Hematopoietic multipotent progenitor cell treated with erythropoietin and hydrocortisone succinate and interleukin-3 and kit ligand, for 4 days (in vitro differentiated cells): ENCODE measurements at regions not wholly inside any gene's neighbourhood (a gene's known extent, or its start where the extent isn't known, plus 50 kb on each side); places are given as distances from the start of the nearest gene placed in this dataset.
"Not testable (repeated sequence)": the region's sequence is repeated elsewhere in the genome, so short reads cannot be mapped to it uniquely, and the experiment has no call there.

Experiments used
- DNase-seq: peaks from one replicate; pipeline ENCODE4 v3.0.0-alpha.2; 2015

DNA sequence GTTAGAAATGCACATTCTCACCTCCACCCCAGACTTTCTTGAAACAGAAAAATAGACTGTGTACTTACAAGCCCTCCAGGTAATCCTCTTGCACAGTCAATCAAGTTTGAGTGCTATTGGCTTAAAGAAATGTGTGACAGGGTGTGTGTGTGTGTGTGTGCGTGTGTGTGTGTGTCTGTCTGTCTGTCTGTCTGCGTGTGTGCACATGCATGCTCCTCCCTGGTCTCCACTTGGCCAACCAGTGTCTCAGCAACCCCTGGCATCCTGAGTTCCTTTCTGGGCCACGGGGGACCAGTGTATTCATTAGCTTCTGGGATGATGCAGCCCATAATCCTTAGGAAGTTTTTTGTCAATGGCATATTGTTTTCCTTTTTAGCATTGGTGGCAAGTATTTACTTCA is 128.8 kb upstream of the IL12A start:
- no peak for DNase-seq

DNA sequence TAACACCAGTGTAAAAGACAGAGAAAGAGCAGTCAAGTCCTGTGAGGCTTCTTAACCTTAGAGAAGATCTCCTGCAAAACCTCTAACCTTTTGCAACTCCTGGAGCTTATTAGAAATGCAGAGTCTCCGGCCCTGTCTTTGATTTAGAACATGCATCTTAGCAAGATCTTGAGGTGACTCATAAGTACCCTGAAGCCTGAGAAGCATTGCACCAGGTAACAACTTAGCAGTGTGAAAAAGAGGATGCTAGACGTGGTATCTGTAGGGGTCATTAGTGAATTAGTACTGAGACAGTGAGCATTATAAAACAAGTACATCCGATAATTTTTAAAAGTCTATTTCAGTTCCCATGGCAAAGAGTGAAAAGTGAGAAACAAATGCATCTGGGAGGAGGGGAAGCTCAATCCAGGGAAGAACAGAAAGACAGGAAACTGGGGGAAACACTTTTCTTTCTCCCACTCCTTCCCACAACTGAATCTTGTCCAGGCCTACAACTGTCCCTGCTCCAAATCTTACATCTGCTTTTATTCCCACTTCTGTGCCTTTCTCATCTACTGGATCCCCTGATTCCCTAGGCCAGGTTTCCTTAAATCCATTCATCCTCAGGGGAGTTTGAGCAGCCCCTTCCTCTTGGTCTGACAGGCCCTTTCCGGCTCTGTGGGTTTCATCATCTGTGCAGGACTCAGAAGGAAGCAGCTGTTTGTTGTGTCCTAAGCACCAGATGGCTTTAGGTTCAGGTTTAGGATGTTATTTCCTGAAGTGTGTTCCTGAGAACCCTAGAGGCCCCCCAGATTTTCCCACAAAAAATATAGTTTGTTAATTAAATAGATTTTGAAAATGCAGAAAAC is 128.1 kb upstream of the IL12A start:
- peak; percentile 58 for DNase-seq

DNA sequence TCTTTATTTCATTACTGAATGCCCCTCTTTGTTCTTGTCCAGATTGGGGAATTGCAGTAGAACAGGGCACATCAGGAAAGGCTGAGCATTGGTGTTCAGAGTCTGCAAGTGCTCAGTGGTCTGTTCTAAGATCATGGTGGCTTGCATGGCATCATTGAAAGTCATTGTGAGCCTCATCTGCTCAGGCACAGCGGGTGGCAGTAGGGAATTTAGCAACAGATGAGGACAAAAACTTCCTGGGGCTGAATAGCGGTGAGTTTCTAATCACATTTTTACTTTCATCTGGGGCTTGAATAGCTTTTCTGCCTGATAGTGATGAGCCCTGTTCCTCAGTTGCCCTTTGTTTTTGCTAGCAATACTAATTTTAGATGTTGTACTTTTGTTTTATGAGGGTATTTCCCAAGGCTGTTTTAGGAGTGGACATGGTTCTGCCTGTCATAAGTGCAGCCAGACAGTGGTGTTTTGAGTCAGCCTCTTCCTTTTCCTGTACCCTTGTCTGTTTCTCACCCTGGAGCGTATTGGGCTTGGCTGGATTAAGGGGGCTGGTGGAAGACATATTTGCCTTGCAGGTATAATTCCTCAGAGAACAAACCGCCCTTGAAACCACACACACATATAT is 127.2 kb upstream of the IL12A start:
- DNase-seq, result no peak

DNA sequence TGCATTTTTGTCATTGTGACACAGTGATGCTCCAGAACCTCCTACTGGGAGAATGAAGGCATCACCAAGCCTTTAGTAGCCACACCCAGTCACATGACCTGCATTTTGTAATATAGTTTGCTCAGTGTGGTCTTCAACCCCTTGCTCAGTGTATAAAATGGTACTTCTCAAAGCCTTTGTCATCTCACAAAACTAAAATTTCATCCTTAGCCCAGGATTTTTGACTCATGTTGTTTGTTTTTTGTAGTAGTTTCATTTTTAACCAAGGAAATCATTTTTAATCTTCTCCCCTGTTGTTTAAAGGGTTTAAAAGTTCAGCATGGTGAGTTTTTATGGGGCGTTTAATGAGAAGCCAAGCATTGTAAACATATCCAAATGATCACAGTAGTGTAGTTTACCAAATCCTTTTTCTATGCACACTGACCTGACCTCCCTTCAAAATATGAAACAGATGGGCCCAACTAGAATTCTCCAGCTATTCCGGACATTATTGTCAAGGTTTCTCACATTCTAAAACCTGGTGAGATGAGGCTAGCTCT is 123.5 kb upstream of the IL12A start:
- no peak for DNase-seq

DNA sequence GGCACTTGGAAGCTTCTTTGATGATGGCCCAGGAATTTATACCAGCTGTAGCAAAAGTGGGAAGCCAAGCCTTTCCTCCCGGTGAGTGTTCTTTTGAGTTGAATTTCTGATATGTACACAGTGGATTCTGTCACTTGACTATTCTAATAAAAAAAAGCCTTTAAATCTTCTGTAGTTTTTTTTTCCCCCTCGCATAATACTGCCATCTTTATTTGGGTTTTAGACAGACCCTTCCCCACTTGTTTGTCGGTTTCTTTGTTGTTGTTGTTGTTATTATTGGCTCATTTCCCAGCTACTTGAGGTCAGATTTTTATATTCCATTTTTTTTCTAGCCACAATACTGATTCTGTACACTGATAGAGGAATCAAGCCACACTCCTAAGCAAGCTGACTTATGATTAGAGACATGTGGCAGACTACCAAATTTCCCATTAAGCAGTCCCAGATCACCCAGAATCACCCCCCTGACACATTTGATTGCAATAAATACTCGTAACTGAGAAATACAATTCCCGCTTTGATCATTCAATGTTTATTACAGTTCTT is 122.4 kb upstream of the IL12A start:
- DNase-seq, result no peak

DNA sequence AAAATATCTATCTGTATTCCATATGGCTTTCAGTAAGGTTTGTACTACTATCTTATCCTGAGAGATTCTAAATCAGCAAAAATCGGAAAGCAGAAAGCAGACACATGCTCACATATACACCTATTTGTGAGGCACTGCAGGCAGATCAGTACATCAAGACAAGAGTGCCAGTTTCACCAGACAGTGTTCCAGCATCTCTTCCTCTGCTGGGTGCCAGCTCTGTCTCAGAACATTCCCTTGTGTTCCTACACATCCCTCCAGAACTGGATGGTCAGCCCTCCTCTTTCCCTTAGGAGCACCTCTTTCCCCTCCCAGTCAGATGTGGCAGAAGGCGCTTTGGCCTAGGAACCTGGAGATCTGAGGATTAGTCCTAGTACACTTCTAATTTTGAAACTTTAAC is 121.3 kb upstream of the IL12A start:
- DNase-seq, result no peak

DNA sequence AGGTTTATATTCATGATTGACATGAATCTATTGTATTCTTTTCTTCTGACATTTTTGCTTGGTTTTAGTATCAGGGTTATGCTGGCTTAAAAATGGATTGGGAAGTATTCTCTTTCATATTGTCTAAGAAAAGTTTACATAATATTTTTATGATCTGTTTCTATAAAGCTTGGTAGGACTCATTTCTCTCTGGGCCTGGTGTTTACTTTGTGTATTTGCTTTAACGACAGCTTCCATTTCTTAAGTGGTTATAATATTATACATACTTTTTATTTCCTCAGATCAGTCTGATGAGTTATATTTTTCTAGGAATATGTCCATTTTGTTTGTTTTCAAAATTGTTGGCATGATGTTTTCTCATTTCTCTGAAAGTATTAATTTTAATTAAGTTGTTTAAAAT is 117.9 kb upstream of the IL12A start:
- DNase-seq, result no peak

DNA sequence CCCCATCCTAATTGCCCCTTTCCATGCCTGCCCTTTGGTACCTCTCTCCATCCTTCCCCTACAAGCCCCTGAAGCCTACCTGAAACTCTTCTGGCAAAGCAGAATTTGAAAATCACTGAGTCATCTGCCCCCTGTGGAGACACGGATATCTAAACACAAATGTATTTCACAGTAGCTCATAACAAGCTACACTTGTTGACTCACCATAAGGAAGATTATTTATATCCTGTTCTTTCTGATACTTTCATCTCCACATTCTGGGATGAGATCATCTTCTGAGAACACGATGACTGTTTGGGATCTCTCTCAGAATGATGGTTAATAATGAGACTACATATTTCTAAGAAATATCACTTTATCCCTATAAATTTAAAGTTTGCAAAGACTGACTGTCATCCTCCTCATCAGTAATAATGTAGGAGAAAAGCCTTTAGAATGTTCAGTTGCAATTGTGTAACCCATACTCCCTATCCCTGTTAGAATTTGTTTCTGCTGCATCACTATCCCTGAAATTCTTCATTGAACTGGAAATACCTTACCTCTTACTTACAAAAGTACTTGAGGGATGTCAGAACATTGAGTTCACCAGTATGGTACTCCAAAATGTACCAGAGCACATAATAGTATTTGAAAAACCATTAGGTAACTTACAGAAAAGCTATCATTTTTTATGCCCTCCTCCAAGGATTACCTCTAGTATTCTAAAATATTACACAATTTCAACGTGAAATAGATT is 116.1 kb upstream of the IL12A start:
- DNase-seq, result peak; percentile 44

DNA sequence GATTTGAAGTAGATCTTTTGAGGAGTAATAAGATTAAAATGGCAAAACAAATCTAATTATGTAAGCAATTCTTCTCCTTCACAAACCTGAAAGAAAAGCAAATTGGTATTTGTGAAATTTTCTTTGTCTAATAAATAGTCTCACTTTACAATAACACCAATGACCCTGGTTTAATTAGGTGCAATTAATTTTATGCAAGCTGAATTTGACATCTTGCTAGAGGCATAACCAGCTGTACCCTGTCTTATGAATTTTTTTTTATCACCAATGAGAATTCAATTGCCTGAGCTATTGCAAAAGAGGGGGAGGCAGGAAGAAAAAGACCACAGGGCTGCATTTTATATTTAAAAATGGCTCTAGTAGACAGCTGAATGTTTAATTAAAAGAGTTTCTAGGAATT is 113.5 kb upstream of the IL12A start:
- DNase-seq, result no peak

DNA sequence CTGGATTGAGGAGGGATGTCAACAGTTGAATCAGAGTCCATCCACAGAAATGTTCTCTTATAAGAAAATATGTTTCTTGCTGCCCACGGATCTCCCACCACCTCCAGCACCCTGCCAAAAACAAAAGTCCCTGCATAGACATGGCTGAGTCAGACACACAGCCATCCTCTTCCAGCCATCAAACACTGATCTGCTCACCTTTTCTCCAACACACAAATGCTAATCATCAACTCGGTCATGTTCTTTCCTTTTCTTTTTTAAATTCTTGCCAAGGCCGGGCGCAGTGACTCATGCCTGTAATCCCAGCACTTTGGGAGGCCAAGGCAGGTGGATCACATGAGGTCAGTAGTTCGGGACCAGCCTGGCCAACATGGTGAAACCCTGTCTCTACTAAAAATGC is 110.7 kb upstream of the IL12A start:
- DNase-seq, result no peak

DNA sequence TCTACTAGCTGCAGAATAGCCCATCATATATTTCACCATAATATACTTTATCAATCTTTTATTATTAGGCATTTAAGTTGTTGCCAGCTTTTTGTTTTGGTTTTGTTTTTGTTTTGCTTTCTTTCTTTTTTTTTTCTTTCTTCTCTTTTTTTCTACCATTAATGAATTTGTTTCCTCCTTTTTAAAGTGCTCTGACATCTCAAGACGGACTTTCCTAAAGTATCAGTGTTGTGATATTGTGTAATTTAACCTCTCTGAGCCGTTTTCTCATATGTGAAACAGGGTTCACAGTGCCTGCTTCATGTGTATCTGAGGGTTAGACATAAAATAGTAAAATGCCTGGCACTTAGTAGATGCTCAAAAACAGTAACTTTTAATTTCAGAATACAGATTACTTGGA is 109.5 kb upstream of the IL12A start:
- no peak for DNase-seq

DNA sequence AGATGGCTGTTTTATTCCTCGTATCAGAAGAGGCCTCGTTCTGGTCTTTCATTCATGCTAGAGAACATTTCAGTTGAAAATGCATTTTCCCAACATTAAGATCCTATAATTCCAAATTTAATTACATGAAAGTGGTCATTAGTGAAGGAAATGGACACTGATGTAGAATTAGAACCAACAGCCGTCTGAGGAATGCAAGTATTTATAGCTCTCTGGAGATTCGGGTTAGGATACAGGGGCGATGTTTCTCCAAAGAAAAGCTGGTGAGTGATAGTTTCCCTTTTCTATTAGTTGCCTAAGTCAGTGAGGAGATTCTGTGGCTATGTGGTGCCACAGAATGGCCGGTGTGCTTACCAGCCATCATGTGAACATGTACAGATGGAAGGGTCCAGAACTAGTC is 109.0 kb upstream of the IL12A start:
- DNase-seq, result no peak

DNA sequence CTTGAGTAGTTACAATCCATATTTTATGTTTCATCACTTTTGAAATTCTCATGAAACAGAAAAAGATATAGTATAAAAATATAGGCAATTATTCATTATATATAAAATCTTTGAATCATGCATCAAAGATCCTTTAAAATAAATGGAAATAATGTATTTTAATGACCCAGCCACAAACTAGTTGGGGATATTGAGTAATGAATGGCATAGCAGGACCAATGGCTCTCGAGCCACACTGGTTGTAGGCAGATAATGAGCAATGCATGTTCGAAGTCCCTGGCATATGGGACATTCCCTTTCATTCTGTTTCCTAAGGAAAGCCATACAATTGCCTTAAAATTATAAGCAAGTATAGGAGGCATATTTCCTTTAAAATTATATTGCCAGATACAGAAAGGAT is 107.4 kb upstream of the IL12A start:
- no peak for DNase-seq

DNA sequence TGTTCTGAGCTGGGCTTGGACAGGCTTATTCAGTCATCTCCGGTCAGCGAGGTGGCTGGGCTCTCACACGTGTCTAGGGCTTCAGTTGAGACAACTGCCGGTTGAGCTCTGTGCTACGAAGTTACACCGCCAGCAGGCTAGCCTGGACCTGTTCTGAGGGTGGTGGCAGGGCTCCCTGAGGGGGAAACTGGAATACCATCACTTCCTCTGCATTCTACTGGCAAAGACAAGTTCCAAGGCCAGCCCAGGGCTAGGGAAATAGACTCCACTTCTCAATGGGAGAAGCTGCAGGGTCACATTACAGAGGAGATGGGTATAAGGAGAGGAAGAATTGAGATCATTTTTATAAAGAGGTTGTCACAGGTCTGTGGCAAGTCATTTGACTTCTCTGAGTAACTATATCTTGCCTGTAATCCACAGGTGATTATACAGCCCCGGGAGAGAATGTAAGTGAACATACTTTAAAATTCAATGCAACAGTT is 106.8 kb upstream of the IL12A start:
- DNase-seq, result no peak

DNA sequence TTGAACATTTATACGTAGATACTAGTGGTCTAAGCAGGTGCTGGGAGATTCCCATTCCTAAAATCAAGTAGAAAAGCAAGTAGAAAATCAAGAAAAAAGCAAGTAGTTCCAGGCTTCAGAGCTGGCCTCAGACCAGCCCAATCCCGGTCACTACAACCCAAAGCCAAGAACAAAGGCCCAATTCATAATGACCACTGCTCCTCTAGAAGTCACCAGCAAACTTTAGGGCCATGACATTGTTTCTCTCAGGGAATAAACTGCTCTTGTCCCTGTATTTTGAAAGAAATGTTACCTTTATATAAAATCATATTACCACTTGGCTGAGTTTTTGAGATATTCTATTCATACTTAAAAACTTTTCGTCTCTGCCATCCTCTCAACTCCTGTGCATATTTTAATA is 106.3 kb upstream of the IL12A start:
- DNase-seq, result no peak

DNA sequence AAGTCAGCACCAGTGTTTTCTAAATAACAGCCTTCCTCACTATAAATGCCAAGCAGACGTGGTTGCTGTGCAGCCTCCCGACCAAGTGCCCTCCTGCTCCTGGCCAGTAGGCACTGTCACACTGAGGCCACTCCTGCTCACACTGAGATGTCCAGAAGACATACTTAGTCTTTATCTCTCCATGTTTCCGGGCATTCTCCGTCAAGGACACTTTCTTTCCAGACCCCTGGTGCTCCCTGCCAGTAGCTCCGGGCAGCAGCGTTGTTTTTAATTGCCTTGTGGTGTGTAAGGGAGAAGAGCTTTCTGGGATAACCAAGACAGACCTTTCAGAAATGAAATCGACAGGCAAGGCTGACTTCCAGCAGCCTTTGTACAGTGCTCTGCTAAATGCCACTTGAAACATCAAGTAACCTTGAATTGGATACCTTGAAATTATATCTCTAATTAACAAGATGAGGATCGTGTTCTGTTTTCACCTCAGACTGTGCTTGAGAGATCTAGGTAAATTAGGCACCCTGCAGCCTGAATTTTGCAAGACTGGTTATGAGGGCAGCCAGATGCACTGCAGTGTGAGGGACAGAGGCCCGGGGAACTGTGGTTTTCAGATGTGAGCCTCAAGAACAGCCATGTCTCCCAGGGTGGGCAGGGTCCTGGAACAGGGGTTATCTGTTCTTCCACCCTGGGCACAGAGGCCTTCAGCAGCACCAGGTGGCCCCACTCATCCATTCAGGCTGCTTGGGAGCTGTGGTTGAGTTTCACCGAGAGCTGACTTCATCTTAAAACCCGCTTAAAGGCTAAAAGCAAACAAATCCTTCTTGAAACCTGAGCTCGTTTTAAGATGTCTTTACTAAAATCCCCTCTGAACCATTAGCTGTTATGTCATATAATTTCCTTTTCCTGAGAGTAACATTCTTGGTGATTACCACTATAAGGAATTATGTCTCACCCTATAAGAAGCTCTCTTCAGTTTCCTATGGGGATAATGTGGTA is 105.5 kb upstream of the IL12A start:
- peak; percentile 58 for DNase-seq

DNA sequence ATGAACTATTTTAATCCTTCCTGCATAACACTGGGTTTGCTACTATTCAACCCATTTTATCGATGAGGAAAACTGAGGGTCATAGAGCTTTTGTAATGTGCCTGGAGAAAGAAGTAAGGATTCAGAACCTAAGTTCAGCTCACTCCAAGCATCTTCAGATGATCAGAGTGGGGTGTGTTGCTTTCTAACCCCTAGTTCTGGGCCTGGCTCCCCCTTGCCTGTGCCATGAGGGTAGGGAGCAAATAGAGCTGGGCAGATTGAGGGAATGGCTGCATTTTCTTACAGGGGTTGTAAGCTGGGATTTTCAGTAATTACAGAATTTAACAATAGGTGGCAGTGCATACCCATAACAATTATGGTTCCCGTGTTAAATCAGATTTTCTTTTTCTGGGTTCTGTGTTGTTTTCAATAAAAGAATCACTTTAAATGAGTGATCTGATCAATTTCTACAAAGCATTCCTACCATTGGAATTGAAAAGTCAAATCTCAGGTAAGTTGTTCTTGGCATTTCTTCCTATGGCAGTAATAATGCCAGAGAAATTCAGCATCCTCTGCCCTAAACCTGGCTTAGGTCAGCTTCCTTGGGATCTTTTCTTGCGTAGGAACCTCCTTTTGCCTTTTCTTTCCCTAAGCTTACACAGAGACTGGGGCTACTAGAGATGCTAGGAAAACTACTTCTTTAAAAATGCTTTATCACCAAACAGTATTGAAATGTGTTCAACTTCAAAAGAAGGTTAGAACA is 103.8 kb upstream of the IL12A start:
- DNase-seq, result peak; percentile 76

DNA sequence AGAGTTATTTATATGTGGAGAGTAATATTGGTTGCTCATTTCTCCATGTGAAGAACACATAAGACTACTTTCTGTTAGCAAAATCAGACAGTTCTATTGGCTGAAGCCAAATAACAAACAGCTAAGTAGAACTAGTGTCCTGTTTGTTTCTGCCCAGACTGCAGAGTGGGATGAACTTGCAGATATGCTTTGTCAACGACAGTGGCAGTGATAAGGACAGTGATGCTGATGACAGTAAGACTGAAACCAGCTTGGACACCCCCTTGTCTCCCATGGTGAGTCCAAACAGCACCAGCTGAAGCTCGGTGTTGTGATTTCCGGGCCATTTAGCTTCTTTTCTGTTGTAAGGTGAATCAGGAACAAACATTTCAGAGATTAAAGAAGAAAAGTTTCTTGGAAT is 102.6 kb upstream of the IL12A start:
- DNase-seq, result no peak

DNA sequence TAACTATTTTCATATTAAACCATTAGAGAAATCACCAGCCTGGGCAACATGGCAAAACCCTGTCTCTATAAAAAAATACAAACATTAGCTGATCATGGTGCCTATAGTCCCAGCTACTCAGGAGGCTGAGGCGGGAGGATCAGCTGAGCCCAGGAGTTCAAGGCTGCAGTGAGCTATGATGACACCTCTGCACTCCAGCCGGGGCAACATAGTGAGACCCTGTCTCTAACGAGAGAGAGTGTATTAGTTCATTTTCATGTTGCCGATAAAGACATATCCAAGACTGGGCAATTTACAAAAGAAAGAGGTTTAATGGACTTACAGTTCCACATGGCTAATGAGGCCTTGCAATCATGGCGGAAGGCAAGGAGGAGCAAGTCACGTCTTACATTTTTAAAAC is 102.1 kb upstream of the IL12A start:
- not testable (repeated sequence) for DNase-seq

DNA sequence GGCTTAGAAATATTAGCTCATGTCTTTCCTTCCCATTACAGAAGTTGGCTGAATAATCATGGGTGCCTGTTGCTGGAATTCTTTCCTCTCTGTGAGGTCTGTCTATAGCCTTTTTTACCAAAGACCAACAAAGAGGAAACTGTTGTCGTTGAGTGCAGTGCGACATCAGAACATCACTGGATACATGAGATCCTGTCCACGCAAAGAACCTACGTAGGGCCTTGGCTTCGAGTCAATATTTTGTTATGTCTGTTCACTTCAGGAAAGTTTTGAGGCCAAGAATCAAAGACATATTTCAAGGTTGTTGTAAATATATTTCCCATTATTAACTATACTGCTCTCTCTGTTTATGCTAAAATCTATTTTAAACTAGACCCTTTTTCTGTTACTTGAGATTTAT is 101.5 kb upstream of the IL12A start:
- DNase-seq, result no peak

DNA sequence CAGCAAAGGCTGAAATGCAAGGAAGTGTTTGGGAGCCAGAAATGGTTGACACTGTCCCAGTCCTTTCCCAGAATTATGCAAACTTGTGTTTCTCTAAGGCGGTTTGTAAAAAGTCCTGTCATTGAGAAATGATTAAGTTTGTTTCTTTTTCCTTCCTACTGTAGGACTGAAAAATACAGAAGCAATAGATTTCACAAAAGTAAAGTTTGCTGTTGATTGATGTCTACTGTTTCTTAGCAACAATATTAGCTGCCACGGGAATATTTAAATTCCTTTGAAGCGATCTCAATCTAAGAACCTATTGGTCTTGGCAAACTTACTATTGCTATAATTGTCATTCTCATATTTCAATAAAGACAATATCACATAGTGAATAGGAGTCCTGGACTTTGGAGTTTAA is 100.7 kb upstream of the IL12A start:
- DNase-seq, result no peak
